ENCODE measurements at regions not wholly inside any gene's neighbourhood (a gene's known extent, or its start where the extent isn't known, plus 50 kb on each side); places are given as distances from the start of the nearest gene placed in this dataset.

- no peaks in the 10 kb centered on the region for H3K36me3 Mint-ChIP-seq (ENCODE audit: low read depth)
- no peak overlapping the region for H3K4me3 Mint-ChIP-seq
- H3K27me3 Mint-ChIP-seq (ENCODE audit: insufficient read depth, low read depth, poor library complexity) = peaks cover 4% of the 10 kb centered on the region
- no peaks in the 10 kb centered on the region for H3F3A ChIP-seq (replicated peaks; ENCODE audit: low read depth)
- no peak overlapping the region for H3K27ac Mint-ChIP-seq
- H2AFZ ChIP-seq = peak overlapping the region; percentile 48; the same call in 1 of the 2 replicates
- no peak overlapping the region for H3K4me2 ChIP-seq
- DNase-seq (ENCODE audit: low spot score) = no peak
- H3K79me2 ChIP-seq (replicated peaks; ENCODE audit: insufficient read depth) = no peaks in the 10 kb centered on the region
- TF ChIP-seq EZH2phosphoT487 (IDR thresholded peaks at IDR 0.05; ENCODE audit: unreplicated experiment) (no peak), ZNF462 (CRISPR knock-in tag; IDR thresholded peaks at IDR 0.05) (no peak), REST (IDR thresholded peaks at IDR 0.05; ENCODE audit: unreplicated experiment) (no peak), CTCF (conservative IDR thresholded peaks at IDR 0.05; ENCODE audit: low read depth in 2 of 2) (no peak), NANOG (IDR thresholded peaks at IDR 0.05; ENCODE audit: borderline replicate concordance) (no peak), CREB1 (CRISPR knock-in tag; IDR thresholded peaks at IDR 0.05; ENCODE audit: low read depth) (no peak), ZNF331 (CRISPR knock-in tag; IDR thresholded peaks at IDR 0.05; ENCODE audit: low read depth) (no peak), EZH2 (IDR thresholded peaks at IDR 0.05; ENCODE audit: low read depth, unreplicated experiment) (no peak), ZNF114 (CRISPR knock-in tag; IDR thresholded peaks at IDR 0.05) (no peak), JUNB (IDR thresholded peaks at IDR 0.05; ENCODE audit: unreplicated experiment) (no peak), ETS1 (IDR thresholded peaks at IDR 0.05) (no peak), POLR2AphosphoS5 (IDR thresholded peaks at IDR 0.05; ENCODE audit: low read depth) (no peak), STAT1 (IDR thresholded peaks at IDR 0.05; ENCODE audit: unreplicated experiment) (no peak)
- no peaks in the 10 kb centered on the region for H4K20me1 ChIP-seq (replicated peaks; ENCODE audit: insufficient read depth)
- H3K27ac ChIP-seq (ENCODE audit: low read depth) = no peak overlapping the region
- H3K9me2 ChIP-seq (ENCODE audit: insufficient read depth) = 0 out of 2 replicates have a peak, but pooled peaks cover 3% of the 10 kb centered on the region
- H3K27me3 ChIP-seq (ENCODE audit: insufficient read depth) = no peaks in the 10 kb centered on the region
- ATAC-seq = no peak
- H3K36me3 ChIP-seq (ENCODE audit: insufficient read depth) = no peaks in the 10 kb centered on the region
- no peaks in the 10 kb centered on the region for H3K9me3 Mint-ChIP-seq
- no peak overlapping the region for H3K4me3 ChIP-seq
- peaks cover 2% of the 10 kb centered on the region; the same call in 1 of the 2 replicates for H3K4me1 ChIP-seq (ENCODE audit: insufficient read depth)
- peaks cover 6% of the 10 kb centered on the region for H3K4me1 Mint-ChIP-seq
These were observed 200.2 kb upstream of the TOX3 start for GRCh38 chr16:52747088-52747595.

Measured in GM23338 (cell line).